HepG2 (cell line): ENCODE measurements at regions not wholly inside any gene's neighbourhood (a gene's known extent, or its start where the extent isn't known, plus 50 kb on each side); places are given as distances from the start of the nearest gene placed in this dataset.

Source experiments
- AFF4 ChIP-seq: sonication (generic); formaldehyde crosslinking; IDR thresholded peaks from 2 replicates; pipeline ENCODE4 v1.4.0; 2020; ENCODE audit warnings: missing genetic modification reagents
- AKAP8 ChIP-seq: sonication (generic); formaldehyde crosslinking; IDR thresholded peaks from 2 replicates; pipeline ENCODE4 v1.5.1; 2020; ENCODE audit warnings: mild to moderate bottlenecking, missing genetic modification reagents
- ARNT2 ChIP-seq: sonication (generic); formaldehyde crosslinking; IDR thresholded peaks from 2 replicates; pipeline ENCODE4 v1.8.0; 2022; ENCODE audit warnings: mild to moderate bottlenecking, low read depth, missing genetic modification reagents, moderate library complexity
- CENPBD1 ChIP-seq: sonication (generic); formaldehyde crosslinking; IDR thresholded peaks from 2 replicates; pipeline ENCODE4 v1.8.0; 2022; ENCODE audit warnings: missing genetic modification reagents, low read depth, mild to moderate bottlenecking, borderline replicate concordance
- CERS6 ChIP-seq: sonication (generic); formaldehyde crosslinking; IDR thresholded peaks from 2 replicates; pipeline ENCODE4 v1.5.0; 2020; ENCODE audit warnings: missing genetic modification reagents
- DMAP1 ChIP-seq: IDR thresholded peaks from 2 replicates; pipeline ENCODE4 v1.6.1; 2016
- HES4 ChIP-seq: sonication (generic); formaldehyde crosslinking; IDR thresholded peaks from 2 replicates; pipeline ENCODE4 v1.9.0; 2021; ENCODE audit warnings: mild to moderate bottlenecking, missing genetic modification reagents, borderline replicate concordance
- KIAA2018 ChIP-seq: sonication (generic); formaldehyde crosslinking; IDR thresholded peaks from 2 replicates; pipeline ENCODE4 v1.5.0; 2020; ENCODE audit warnings: mild to moderate bottlenecking, missing genetic modification reagents, borderline replicate concordance
- RBFOX2 ChIP-seq: fragments of 200-400 bp; formaldehyde crosslinking; IDR thresholded peaks from 2 replicates; pipeline ENCODE4 v1.6.1; 2017; ENCODE audit warnings: low read depth, mild to moderate bottlenecking, low read length
- RFXANK ChIP-seq: IDR thresholded peaks from 2 replicates; pipeline ENCODE4 v1.6.1; 2016
- TFAP4 ChIP-seq: sonication (generic); IDR thresholded peaks from 2 replicates; pipeline ENCODE4 v1.6.1; 2016; ENCODE audit warnings: low read depth, borderline replicate concordance
- ZFAT ChIP-seq: sonication (generic); formaldehyde crosslinking; conservative IDR thresholded peaks from 2 replicates; pipeline ENCODE4 v1.8.1; 2023; ENCODE audit warnings: missing genetic modification reagents, inconsistent platforms
- ZFP36L2 ChIP-seq: sonication (generic); formaldehyde crosslinking; IDR thresholded peaks from 2 replicates; pipeline ENCODE4 v1.4.0; 2020; ENCODE audit warnings: missing genetic modification reagents
- ZNF232 ChIP-seq: sonication (generic); formaldehyde crosslinking; IDR thresholded peaks from 2 replicates; pipeline ENCODE4 v1.4.0; 2020; ENCODE audit warnings: missing genetic modification reagents, borderline replicate concordance
- ZNF33B ChIP-seq: sonication (generic); formaldehyde crosslinking; IDR thresholded peaks from 2 replicates; pipeline ENCODE4 v1.5.1; 2020; ENCODE audit warnings: mild to moderate bottlenecking, missing genetic modification reagents
- ZNF678 ChIP-seq: sonication (generic); formaldehyde crosslinking; IDR thresholded peaks from 2 replicates; pipeline ENCODE4 v1.4.0; 2020; ENCODE audit warnings: mild to moderate bottlenecking, missing genetic modification reagents
- ZNF749 ChIP-seq: sonication (generic); formaldehyde crosslinking; IDR thresholded peaks from 2 replicates; pipeline ENCODE4 v1.8.0; 2022; ENCODE audit warnings: mild to moderate bottlenecking, missing genetic modification reagents, moderate library complexity, borderline replicate concordance

- TF ChIP-seq AFF4 (no peak), DMAP1 (CRISPR knock-in tag) (no peak), HES4 (CRISPR knock-in tag) (no peak), ZFAT (no peak), TFAP4 (no peak), KIAA2018 (CRISPR knock-in tag) (no peak), RFXANK (CRISPR knock-in tag) (no peak), ZNF232 (no peak), ZFP36L2 (no peak), ZNF749 (CRISPR knock-in tag) (no peak), RBFOX2 (peak; percentile 77), CENPBD1 (CRISPR knock-in tag) (no peak), ARNT2 (CRISPR knock-in tag) (no peak), CERS6 (CRISPR knock-in tag) (no peak), ZNF33B (CRISPR knock-in tag) (no peak), ZNF678 (no peak), AKAP8 (CRISPR knock-in tag) (no peak)
These were observed 52.5 kb upstream of the ROPN1B start (continued) for GRCh38 chr3:125916376-125916978.
